ENCODE measurements at regions not wholly inside any gene's neighbourhood (a gene's known extent, or its start where the extent isn't known, plus 50 kb on each side); places are given as distances from the start of the nearest gene placed in this dataset.

DNA sequence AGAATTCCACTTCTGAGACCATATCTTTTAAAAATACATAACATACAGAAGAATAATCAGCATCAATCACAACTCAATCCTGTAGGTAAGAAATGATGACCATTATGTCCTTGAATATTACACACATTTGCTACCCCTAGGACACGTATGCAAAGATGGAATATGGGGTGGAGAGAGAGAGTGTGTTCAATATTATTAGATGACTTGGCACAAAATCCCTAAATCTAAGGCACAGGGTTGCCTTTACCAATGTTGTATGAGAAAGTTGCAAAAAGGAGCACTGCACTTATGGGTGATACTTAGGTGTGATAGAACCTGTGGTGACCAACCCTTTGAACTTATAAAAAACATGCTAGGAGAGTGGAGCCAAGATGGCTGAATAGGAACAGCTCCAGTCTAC lies 326.2 kb upstream of the FSHR start:
- DNase-seq, result no peak

DNA sequence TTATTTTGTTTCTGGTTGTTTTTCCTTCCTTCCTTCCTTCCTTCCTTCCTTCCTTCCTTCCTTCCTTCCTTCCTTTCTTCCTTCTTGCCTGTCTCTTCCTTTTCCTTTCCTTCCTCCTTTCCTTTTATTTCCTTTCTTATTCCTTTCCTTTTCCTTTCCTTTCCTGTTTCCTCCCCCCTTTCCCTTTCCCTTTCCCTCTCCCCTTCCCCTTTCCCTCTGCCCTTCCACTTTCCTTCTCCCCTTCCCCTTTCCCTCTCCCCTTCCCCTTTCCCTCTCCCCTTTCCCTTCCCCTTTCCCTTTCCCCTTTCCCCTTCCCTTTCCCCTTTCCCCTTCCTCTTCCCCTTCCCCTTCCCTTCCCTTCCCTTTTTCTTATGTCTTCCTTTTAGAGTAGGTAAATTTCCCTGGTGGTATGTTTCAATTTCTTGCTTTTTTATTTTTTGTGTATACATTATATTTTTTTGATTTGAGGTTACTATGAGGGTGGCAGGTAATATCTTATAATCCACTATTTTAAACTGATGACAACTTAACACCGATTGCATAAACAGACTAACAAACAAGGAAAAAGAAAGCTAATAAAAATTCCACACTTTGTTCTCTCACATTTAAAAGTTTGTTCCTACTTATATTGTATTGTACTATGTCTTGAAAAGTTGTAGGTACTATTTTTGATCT lies 311.0 kb upstream of the FSHR start:
- DNase-seq, result no peak

DNA sequence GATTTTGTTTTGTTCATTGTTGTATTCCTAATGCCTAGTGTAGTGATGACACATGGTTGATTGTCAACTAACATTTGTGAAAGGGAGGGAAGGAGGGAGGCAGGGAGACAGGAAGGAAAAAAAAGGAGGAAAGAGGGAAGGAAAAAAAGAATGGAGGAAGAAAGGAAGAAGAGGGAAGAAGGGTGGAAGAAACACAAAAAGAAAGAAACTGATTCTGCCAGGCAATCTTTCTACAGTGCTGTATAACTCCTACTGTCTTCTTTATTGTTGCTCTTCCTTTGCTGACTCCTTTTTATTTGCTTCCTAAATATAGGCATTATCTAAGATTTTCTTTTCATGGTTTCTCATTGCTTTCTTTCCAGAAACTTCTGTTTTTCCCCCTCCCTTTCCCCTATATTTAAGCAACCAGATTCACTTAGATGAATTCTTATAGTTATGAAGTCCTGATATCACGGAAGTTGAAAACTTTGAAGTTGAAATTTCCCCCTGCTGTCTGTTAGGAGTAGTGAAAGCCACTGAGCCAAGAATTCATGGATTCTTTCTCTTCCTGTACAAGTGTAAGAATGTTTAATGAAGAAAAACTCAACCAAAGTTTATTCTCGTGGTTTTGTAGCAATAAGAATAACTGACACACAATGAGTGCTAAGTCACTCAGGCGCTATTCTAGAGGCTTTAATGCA lies 305.1 kb upstream of the FSHR start:
- DNase-seq, result no peak

DNA sequence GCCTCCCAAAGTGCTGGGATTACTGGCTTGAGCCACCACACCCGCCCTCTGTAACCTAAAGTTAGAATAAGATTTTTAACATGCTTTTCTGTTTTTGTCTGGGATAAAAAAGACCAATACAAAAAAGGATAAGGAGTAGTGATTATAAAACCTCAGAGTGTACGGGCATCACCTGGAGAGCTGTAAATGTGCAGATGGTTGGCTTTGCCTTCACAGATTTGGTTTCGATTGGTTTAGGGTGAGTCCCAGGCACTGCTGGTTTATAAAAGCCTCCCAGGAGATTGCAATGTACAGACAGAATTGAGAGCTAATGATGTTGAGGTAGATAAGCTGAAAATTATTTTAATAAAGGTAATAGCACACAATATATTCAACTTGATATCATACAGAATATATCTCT lies 289.7 kb upstream of the FSHR start:
- no peak for DNase-seq

DNA sequence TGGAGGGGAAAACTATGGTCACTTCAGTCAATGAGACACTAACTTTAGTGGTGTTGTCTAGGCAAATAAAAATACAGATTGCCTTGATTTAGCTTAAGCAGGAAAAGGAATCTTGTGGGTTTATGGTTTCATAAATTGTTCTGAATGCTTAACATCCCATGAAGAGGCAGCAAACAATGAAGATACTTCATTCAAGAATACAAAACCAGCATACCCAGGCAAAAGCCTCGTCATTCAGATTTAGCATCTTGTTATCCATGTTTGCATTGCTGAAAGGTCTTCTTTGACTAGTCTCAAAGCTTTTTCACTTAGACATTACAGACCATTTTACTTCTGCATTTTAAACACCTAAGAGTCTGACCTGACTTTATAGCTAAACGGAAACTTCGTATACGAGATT lies 272.7 kb upstream of the FSHR start:
- no peak for DNase-seq

DNA sequence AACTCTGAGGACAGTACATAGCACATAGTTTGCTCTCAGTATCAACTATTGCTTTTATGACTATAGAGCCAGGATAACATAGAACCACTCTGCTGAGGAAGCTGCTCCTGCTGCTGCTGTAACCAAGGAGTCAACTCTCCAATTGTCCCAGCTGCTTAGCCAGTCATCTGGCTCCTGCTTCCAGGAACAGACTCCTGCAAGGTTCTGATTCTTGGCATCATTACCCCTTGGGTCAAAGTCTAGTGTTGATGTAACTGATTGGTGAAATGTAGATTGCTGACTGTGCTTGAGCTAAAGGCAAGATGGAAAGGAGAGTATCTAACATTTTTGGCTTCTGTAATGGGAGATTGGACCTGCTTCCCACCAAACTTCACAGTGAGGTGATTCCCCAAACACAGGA lies 261.9 kb upstream of the FSHR start:
- DNase-seq, result no peak

DNA sequence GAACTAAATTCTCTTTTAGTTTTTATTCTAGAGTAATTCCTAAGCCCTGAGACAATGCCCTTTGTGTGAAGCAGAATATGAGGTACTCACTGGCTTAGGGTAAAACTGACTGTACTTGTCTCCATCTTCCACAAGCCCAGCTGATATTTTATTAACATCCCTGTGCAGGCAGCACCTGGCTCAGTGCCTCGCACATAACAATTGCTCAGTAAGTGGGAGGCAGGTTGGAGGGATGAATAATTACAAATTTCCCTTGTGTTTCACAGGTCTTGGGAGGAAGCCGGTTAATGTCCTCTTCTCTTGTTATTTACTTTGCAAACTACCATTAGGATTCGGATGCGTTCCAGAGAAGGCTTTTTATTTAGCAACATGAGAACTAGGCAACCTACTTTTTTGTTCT lies 249.8 kb upstream of the FSHR start:
- no peak for DNase-seq

DNA sequence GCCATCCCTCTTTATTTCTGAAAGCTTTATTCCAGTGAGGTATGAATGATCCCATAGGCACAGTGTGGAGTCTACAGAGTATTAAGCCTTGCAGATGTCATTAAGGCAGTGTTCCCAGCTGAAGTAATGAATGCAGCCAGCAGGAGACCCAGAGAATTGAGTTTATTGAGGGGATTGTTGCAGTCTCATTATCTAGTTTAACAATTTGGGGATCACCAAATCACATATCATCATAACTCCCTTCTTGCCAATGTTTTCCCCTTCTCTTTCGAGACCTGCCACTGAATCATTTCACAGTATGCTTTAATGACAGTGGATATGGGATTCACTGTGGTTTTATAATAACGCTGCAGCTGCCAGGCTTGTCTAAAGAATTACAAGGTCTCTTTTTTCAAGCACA lies 249.3 kb upstream of the FSHR start:
- DNase-seq, result no peak

DNA sequence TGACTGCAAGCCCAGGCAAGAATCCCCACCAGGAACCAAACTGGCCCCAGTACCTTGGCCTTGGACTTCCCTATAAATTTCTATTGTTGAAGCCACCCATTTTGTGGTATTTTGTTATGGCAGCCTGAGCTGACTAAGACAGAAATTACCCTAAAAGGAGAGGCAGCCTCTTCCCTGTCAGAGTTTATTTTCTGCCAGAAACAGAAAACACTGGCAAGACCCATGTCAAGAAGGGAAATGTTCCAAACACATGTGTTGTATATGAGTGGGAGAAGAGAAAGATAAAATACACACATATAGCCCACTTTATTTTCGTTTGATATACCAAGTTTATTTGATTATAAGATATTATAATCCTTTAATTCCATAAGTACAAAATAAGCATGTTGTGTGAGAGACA lies 225.1 kb upstream of the FSHR start:
- no peak for DNase-seq

DNA sequence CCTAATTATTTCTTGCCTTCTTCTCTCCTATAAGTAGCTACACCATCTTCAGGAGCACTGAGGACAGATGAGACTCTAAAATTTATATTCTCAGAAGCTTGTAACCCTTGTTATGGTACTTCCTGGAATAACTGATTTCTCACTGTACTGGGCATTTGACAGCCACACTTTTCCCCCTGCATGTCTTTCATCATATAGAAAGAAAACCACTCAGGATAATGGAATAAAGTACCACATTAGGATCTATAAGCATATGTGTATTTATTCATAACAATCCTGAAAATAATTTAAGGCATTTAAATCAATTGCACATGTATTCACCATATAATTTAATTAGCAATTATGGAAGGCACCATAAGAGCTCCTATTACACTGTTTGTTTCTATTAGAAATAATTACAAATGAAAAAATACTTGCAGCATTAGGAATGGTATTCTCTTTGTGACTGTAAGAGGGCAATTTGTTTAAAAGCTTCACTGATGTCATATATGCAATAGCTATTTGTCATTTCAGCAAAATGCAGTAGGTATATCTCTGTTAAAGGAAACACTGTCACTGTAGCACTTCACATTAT lies 216.9 kb upstream of the FSHR start:
- DNase-seq, result no peak

DNA sequence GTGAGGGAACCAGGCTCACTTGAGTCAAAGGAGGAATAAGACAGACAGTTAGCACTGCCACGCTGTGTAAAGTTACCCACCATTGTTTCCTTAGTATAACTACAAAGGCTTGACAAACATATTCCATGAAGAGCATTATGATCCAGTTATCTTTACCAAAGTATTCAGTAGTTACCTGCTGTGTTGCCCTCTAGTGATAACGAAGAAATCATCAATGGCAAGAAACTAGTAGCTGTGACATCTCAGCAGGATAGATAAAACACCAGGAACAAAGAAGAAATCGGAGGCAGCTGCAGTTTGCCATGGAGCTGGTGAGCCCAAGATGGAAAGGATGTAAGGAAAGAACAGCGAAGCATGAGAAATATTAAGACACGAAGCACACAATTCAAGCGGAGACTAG lies 215.3 kb upstream of the FSHR start:
- no peak for DNase-seq

DNA sequence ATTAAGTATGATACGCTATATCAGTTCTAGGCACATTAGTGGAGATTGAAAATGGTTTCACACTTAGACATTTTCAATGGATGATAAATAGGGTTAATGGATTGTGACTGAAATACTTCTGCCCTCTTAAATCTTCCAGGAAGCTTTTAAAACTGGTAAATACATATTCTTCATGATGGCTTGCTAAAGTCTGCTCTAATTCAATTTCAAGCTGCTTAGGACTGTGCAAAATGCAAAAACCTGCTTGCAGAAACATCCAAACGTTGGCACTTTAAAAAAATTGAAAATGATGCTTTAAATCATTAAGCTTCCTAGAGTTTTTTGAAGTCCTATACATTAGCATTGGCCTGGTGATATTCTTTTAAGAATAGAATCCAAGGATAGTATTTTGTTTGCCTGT lies 214.8 kb upstream of the FSHR start:
- no peak for DNase-seq

DNA sequence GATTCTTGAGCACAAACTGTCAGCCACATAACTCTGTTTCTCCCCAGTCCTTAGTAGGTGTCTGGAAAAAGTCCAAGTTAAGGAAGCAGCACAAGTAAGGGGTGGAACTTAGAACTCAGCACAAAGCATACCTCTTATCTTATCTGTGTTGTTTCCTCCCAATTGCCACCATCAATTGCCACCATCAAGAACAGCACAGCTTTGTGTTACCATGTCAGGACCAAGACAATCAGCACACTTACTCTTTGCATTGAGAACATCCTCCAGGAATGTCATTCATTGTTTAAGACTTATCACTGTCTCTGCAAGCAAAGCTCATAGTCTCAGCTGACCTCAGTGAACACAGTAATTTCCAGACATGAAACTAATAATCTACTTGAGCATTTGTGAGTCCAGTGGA lies 212.7 kb upstream of the FSHR start:
- no peak for DNase-seq

DNA sequence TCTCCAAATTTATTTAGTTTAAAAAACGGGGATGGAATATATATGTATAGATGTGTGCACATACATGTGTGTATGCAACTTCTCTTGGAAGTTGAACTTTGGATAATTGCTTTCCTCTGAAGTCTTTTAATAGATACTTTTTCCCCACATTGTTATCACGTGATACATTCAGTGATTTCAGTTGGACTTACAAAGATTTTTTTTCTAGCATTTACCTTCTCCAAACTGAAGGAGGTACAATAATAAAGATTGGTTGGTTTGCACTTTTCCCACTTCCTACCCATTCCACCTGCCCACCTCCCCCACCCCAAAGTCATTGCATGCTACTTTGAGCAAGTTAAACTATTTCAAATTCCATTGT lies 206.1 kb upstream of the FSHR start:
- no peak for DNase-seq

DNA sequence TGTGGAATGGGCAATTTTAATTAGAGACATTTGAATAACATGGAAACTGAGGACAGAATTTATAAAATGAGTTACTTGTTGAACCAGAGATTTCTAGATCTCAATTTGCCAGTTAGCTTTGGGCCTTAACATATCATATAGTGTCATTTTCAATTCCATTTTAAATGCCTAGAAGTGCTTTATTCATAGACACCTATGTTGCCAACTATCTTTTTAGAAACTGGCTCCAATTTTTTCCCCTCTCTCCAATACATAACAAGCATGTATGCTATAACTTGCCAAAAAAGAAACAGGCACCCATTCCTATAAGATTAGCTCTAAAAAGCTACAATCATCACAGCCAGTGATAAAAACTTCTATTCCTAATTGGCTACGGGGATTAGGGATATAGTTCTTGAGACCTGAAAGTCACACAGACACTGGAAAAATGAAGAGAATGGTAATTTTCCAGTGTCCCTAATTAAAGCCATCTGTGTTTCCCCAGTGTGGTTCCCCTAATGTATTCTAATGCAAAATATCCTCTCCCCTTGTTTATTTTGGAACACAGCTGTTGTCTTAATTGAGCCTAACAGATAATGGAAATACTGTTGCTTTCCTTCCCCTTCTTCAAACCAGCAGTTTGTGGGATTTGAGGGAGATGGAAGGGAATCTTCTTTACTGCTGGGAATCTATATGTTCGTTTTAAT lies 205.5 kb upstream of the FSHR start:
- DNase-seq, result no peak

DNA sequence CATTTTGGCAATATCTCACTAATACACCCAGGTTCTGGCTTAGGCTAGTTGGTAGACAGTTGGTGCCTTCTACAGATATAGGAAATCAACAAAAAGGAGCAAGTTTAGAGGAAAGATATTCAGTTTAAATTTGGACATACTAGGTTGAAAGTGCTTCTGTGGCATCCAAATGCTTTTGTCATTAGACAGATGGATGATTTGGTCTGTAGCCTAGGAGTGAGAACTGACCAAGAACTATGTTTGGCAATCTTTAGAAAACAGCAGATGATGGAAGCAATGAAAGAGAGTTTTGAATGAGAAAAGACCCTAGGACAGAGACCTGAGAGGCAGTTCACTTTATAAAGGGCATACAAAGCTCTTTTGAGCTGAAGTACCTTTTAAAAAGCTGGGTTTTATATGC lies 201.3 kb upstream of the FSHR start:
- DNase-seq, result no peak

DNA sequence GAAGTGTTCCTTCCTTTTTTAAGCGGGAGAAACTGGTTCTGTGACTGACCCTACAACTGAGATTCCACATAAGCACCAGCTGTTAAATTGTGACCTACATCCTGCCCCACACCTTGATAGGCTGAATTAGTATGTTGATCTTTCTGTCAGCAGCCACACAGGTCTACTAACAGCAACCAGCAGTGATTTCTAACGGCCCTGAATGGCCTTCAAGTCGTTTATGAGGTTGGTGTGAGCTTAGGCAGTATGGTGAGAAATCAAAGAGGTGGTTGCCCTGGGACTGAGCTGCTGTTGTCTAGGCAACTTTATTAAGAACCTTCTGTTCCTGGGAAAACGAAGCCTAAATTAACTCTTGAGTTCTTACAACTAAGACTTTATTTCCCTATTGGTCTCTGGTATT lies 197.2 kb upstream of the FSHR start:
- DNase-seq, result no peak

DNA sequence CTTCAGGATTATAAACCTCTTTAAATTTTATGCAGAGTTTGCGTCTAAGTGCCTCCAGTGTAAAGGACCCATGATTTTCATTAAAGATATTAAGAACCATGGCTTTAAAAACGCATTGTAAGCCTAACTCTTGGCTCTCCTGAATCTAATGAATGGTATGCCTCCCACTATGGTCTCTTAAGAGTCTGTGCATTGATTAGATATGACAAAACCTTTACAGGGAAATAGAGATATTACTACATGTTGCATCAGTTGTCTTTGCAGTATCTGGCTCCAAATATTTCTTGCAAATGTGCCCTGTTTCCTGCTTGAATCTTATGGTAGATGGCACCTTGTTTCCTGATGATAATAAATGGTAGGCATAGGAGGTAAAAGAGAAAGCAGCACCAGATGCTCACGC lies 189.3 kb upstream of the FSHR start:
- no peak for DNase-seq

DNA sequence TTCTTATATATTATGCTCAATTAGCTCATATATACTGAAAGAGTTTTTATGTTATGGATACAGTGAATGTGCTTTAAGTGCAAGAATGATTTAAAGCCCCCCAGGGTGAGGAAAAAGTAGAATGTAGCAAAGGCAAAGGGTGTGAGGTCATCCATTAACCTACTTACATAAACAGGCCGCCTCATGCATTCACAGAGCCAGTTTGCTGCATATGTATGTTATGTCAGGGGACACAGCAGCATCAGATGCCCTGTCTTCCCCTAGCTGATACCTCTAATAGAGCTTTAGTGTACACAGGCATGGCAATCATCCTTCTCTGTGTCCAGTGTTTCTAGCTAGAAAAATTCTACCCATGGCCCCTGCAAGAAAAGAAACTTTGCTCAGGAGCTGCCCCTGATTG lies 187.8 kb upstream of the FSHR start:
- DNase-seq, result no peak

DNA sequence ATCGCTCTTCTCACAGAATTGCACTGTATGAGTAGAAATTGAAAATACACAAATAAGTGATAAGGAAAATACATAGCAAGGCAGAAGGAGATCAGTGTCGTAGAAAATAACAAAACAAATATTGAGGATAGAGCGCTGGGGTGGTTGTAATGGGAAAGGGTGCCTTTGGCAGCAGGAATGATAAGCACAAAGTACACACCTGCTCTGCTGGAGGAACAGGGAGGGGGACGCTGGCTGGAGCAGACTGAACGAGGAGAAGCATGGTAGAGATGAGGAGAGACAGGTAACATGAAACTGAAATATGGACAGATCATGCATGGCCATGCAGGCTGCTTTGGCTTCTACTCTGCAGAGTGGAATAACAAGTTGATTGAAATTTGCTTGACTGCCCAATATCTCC lies 181.2 kb upstream of the FSHR start:
- no peak for DNase-seq

DNA sequence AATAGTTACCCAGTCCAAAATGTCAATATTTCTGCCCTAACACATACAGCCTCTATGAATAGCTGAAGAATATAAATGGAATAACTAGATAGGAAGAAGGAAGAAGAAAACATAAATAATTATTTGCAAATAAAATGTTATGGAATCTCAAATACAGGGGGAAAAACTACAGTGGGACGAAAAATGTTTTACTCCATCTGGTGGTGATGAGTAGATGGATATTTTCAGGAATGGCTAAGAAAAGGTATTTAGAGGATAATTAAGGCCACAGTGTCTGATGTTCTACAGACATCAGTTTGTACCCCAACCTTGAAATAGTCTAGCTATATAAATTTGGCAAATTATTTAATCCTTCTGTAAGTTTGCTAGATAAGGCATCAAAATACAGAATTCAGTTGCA lies 178.1 kb upstream of the FSHR start:
- no peak for DNase-seq

DNA sequence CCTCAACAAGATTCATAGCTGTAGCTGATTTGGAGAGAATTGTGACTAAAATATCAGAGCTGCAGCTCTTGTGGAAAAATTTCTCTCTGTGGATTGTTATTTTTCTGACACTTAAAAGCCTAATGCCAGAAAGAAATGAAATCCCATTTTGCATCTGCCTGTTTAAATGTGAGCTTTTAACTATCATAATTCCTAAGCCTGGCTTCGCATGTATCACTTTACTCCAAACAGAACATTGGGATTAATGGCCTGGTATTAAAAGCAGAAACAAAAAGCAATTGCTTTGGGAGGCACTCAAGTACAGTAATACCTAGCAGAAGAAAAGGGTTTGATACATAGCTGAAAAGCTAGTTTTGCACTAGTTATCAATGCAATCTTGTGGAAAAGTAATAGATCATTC lies 164.2 kb upstream of the FSHR start:
- no peak for DNase-seq

DNA sequence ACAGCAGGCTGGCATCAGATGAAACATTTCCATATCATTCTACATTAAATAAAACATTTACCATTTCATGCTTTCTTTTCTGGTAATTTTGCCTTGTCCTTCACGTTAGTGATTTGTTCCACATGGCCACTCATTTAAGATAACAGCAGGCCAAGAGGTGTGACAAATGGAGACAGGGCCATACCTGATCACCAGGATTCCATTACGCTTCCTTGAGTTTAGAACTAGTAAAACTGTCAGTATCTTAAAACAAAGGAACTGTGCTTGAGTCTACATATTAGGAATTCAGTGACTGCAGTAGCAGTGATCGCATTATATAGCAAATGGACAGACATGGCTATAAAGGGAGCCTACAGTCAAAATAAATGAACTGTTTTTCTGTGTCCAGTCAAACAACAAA lies 155.1 kb upstream of the FSHR start:
- no peak for DNase-seq

DNA sequence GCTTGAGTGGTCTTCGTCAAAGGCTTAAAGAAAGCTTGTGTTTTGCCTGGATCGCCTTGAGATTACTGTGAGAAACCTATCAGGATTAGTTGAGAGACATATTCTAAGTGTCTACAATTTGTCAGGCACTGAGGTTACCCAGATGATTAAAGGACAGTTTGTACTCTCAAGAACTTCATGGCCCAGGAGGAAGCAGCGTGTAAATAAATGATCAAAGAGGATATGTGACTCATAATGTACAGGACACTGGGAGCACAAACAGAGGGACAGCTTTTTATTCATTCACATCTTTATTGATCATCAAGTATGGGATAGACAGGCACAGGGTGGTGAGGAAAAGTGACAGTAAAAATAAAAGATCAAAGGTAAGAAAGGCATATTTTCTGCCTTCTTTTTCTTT lies 152.6 kb upstream of the FSHR start:
- DNase-seq, result no peak
